A673 (cell line): ENCODE measurements at regions not wholly inside any gene's neighbourhood (a gene's known extent, or its start where the extent isn't known, plus 50 kb on each side); places are given as distances from the start of the nearest gene placed in this dataset.

Source experiments
- BruUV-seq: library from RNA; stranded (reverse); fragments of 400-500 nt; replicated peaks from 2 replicates; lab custom pipeline; 2021; lab: Mats Ljungman, UMichigan
- CTCF ChIA-PET: fragments of 300-600 bp; sonication (Branson Sonifier 250); formaldehyde crosslinking; loops from one replicate; lab custom pipeline; 2022; ENCODE audit warnings: antibody characterized with exemption; lab: Charles Lee
- POLR2A ChIA-PET: fragments of 300-600 bp; sonication (Branson Sonifier 250); formaldehyde crosslinking; loops from one replicate; lab custom pipeline; 2022; ENCODE audit warnings: antibody characterized with exemption; ENCODE audit not compliant: low non-redundant PET; lab: Charles Lee
- DNase-seq: peaks from one replicate; pipeline ENCODE4 v3.0.0-alpha.2; 2015; ENCODE audit warnings: low spot score
- H3K27ac ChIP-seq: fragments of 200-600 bp; sonication (generic); 2 replicates; pipeline ENCODE4 v1.5.1; 2016; ENCODE audit warnings: mixed run types, low read depth, mild to moderate bottlenecking, mixed read lengths, antibody characterized with exemption, low read length; ENCODE audit not compliant: poor library complexity, severe bottlenecking
- H3K27me3 ChIP-seq: fragments of 200-600 bp; sonication (generic); replicated peaks from 2 replicates; pipeline ENCODE4 v1.6.1; 2017; ENCODE audit warnings: mixed run types, low read depth, mild to moderate bottlenecking, mixed read lengths, antibody characterized with exemption, low read length; ENCODE audit not compliant: insufficient read depth, poor library complexity
- H3K36me3 ChIP-seq: fragments of 200-600 bp; sonication (generic); 2 replicates; pipeline ENCODE4 v1.6.1; 2016; ENCODE audit warnings: mixed run types, mild to moderate bottlenecking, mixed read lengths, antibody characterized with exemption, low read length; ENCODE audit not compliant: insufficient read depth, poor library complexity, severe bottlenecking
- H3K4me1 ChIP-seq: fragments of 200-600 bp; sonication (generic); 2 replicates; pipeline ENCODE4 v1.6.1; 2017; ENCODE audit warnings: mixed run types, mild to moderate bottlenecking, mixed read lengths, antibody characterized with exemption, low read length; ENCODE audit not compliant: insufficient read depth, poor library complexity, severe bottlenecking
- H3K4me3 ChIP-seq: fragments of 200-600 bp; sonication (generic); 2 replicates; pipeline ENCODE4 v1.5.1; 2016; ENCODE audit warnings: low read depth, mixed run types, mild to moderate bottlenecking, mixed read lengths, low read length; ENCODE audit not compliant: poor library complexity, severe bottlenecking
- H3K9me3 ChIP-seq: fragments of 200-600 bp; sonication (generic); 2 replicates; pipeline ENCODE4 v1.6.1; 2016; ENCODE audit warnings: mixed run types, low read depth, mild to moderate bottlenecking, mixed read lengths, antibody characterized with exemption, low read length; ENCODE audit not compliant: poor library complexity, severe bottlenecking
- CTCF ChIP-seq: fragments of 300-800, 200-600 bp; sonication (generic); conservative IDR thresholded peaks from 2 replicates; pipeline ENCODE4 v1.5.1; 2017; ENCODE audit warnings: low read depth, mild to moderate bottlenecking, antibody characterized with exemption, low read length, moderate library complexity, mixed read lengths
- EZH2 ChIP-seq: fragments of 200-600 bp; sonication (generic); IDR thresholded peaks from 2 replicates; pipeline ENCODE4 v1.6.1; 2017; ENCODE audit warnings: borderline replicate concordance, low read depth, mild to moderate bottlenecking, mixed read lengths, antibody characterized with exemption, low read length; ENCODE audit not compliant: poor library complexity, severe bottlenecking
- intact Hi-C: fragments of 100-400 bp; cut with micrococcal nuclease; formaldehyde crosslinking; loops from one replicate; pipeline ENCODE4 v1.10.0; 2022; ENCODE audit not compliant: unreplicated experiment

GRCh38 chr18:56330366-56331110 lies 307.9 kb downstream of the TXNL1 start:
- Histone ChIP-seq H3K9me3 (no peaks in the 10 kb centered on the region), H3K27ac (no peak overlapping the region), H3K27me3 (no peaks in the 10 kb centered on the region), H3K4me1 (no peaks in the 10 kb centered on the region), H3K36me3 (no peaks in the 10 kb centered on the region), H3K4me3 (no peak overlapping the region)
- TF ChIP-seq CTCF (no peak), EZH2 (no peak)
- no TSS peak for BruUV-seq
- CTCF ChIA-PET, result no interaction called here
- POLR2A ChIA-PET, result no interaction called here
- intact Hi-C loops, result no loop called here
- no peak for DNase-seq

- ChIA-PET POLR2A (no interaction called here), CTCF (no interaction called here)
- Histone ChIP-seq H3K4me1 (no peaks in the 10 kb centered on the region), H3K27me3 (no peaks in the 10 kb centered on the region), H3K4me3 (no peak overlapping the region), H3K36me3 (no peaks in the 10 kb centered on the region), H3K27ac (no peak overlapping the region), H3K9me3 (no peaks in the 10 kb centered on the region)
- no peak for DNase-seq
- intact Hi-C loops, result no loop called here
- no TSS peak for BruUV-seq
- TF ChIP-seq EZH2 (no peak), CTCF (no peak)
Measured at GRCh38 chr18:56329536-56329935, 308.9 kb downstream of the TXNL1 start.

- no TSS peak for BruUV-seq
- DNase-seq, result no peak
- H3K27ac ChIP-seq, result no peak overlapping the region
- no peak overlapping the region for H3K4me3 ChIP-seq
- H3K27me3 ChIP-seq, result no peaks in the 10 kb centered on the region
- no peaks in the 10 kb centered on the region for H3K9me3 ChIP-seq
- ChIA-PET CTCF (no interaction called here), POLR2A (no interaction called here)
- no peaks in the 10 kb centered on the region for H3K4me1 ChIP-seq
- intact Hi-C loops, result no loop called here
- no peak for TF ChIP-seq EZH2
- no peak for TF ChIP-seq CTCF
- H3K36me3 ChIP-seq, result no peaks in the 10 kb centered on the region
Measured at GRCh38 chr18:56327191-56327885, 311.1 kb downstream of the TXNL1 start.
